ENCODE measurements at regions not wholly inside any gene's neighbourhood (a gene's known extent, or its start where the extent isn't known, plus 50 kb on each side); places are given as distances from the start of the nearest gene placed in this dataset.

DNA sequence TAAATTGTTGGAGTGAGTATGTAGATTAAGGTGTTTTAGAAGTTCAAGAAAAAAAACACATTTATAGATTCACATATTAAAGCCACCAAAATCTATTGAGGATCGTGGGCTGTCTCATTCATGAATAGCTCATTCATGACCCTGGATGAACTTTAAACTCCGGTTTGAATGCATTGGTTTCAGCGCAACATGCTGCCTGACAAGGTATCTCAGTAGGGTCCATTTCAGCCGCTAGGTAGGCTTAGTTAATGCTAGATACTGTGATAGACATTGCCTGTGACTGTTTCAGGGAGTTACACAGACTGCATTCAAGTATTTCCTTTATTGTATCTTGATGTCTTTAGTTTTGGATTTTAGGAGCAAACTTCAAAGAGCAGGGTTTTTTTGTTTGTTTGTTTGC lies 140.5 kb upstream of the POGK start:
- TF ChIP-seq CTCF (IDR thresholded peaks at IDR 0.05; ENCODE audit: poor library complexity, severe bottlenecking) (no peak), POLR2AphosphoS5 (IDR thresholded peaks at IDR 0.05) (no peak), MXI1 (conservative IDR thresholded peaks at IDR 0.05; ENCODE audit: poor library complexity, severe bottlenecking) (no peak), TAF1 (IDR thresholded peaks at IDR 0.05; ENCODE audit: low read depth) (no peak), EP300 (conservative IDR thresholded peaks at IDR 0.05; ENCODE audit: poor library complexity, severe bottlenecking) (no peak), REST (IDR thresholded peaks at IDR 0.05; ENCODE audit: borderline replicate concordance) (no peak), RAD21 (conservative IDR thresholded peaks at IDR 0.05) (no peak), EZH2 (IDR thresholded peaks at IDR 0.05; ENCODE audit: borderline replicate concordance, insufficient read depth, low read length, poor library complexity, severe bottlenecking) (no peak)

Data from neural cell (in vitro differentiated cells).